NCI-H510A (cell line): ENCODE measurements at regions not wholly inside any gene's neighbourhood (a gene's known extent, or its start where the extent isn't known, plus 50 kb on each side); places are given as distances from the start of the nearest gene placed in this dataset.
"Not testable (repeated sequence)": the region's sequence is repeated elsewhere in the genome, so short reads cannot be mapped to it uniquely, and the experiment has no call there.

ENCODE experiments used
- DNase-seq: peaks from one replicate; lab custom pipeline; 2025; lab: John Stamatoyannopoulos, UW

- DNase-seq, result no peak
These were observed 724.2 kb upstream of the CDH8 start for GRCh38 chr16:62760398-62760797.

DNA sequence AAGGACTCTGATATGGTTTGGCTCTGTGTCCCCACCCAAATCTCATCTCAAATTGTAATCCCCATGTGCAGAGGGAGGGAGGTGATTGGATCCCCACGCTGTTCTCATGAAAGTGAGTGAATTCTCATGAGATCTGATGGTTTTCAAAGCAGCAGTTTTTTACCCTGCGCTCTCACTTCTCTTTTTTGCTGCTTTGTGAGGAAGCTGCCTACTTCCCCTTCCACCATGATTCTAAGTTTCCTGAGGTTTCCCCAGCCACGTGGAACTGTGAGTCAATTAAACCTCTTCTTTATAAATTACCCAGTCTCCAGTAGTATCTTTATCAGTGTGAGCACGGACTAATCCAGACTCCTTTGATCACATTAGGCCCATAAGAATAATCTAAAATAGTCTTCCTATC is 719.7 kb upstream of the CDH8 start:
- no peak for DNase-seq

DNA sequence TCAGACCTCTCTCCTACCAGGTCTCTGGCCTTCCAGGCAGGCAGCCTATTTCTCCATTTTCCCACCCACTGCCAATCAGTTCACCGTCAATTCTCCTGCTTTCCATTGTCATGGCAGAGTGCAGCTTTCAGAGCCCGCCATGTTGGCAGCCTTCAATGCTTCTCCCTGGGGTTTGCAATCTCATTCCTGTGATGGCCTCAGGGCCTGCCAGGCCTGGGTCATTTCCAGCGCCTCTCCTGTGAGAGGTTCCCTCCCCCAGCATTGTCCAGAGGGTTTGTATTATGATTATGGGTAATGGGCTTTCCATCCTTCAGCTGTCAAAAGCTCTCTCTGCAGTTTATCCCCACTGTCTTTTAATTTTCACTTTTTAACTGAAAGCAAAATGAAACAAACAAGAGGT is 716.6 kb upstream of the CDH8 start:
- no peak for DNase-seq

DNA sequence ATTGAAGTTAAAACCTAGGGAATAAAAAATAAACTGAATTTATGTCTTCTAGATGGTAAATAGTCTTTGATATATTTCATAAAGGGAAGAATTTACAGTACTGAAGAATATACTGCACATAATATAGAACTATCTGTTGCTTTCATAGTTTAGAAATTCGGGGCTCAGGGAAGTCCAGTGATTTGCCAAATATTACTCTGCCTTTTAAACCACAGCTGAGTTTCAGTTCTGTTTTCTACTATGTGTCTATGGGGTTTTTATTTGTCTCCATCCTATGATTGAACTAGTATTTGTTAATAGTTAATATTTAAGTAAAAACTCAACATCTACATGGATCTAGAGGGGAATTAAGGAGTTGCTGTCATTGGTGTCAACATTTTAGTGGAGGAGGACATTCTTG is 715.0 kb upstream of the CDH8 start:
- no peak for DNase-seq

DNA sequence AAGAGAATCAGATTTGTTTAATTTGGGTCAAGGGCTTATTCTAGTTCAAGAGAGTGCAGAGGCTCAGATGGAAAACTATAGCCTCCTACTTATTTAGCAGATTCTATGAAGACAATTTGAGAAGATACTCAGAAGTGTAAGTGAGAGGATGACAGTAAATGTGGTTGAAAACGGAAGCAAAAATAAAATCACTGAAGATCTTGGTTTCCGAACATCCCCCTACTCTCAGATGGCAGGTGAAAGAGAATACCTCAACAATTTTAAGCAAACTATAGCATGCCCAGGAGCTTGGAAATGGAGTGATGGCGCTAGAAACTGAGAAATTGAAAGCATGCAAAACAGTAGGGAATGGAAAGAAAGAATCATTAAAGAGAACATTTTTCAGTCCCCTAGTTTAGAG is 705.5 kb upstream of the CDH8 start:
- no peak for DNase-seq

DNA sequence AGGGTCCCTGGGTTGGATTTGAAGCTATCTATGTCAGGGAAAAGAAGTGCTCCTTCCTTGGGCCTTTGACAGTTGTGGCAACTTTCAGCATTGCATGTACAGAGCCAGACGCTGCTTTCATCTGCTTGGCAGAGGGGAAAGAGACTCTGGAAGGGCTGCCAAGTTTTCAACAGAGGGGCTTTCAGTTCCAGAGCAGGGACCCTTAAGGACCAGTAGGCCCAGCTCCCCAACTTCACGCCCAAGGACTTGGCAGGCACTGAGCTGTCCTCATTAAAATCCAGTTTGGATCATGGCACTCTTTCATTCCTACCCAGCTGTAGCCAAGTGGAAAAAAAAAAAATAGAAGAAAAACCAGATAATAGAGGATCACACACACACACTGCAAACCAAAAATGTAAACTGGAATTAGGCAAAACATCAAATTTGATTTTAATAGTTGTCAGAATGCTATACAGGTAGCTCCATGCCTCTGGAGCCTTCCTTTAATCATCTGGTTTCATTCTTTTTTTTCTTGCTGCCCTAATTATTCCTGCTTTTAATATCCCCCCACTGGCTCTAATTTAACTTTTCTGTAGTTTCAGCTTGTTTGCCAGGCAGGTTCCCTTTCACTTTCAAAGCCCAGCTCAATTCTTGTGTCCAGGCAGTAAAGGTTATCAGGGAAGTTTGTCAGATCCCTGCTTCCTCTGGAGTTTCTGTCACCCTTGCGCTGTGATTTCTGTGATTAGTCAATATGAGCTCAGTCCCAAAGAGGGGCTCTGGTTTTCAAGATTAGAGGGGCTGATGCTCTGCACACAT is 702.6 kb upstream of the CDH8 start:
- DNase-seq, result no peak

DNA sequence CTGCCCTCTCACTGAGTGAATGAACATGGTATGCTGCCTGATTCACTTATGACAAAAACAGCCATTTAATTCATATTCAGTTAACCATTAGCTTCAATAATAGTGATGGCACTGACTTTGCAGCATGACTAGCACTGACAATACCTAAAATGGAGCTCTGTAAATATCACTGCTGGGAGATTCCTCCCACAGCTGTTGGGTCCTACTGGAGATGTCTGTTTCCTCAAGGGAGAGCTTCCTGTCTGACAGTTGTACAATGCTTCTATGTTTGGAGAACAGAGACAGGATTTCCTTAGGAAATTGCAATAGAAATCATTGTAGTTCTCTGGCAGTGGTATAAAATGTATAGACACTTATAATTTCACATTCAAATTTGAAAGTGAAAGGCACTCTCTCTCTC is 695.9 kb upstream of the CDH8 start:
- no peak for DNase-seq

- DNase-seq, result not testable (repeated sequence)
These were observed 688.5 kb upstream of the CDH8 start for GRCh38 chr16:62724670-62725269.

- DNase-seq, result no peak
These were observed 684.4 kb upstream of the CDH8 start for GRCh38 chr16:62720651-62721050.

GRCh38 chr16:62717026-62717425 is 680.8 kb upstream of the CDH8 start:
- no peak for DNase-seq

- no peak for DNase-seq
These were observed 679.5 kb upstream of the CDH8 start for GRCh38 chr16:62715701-62716100.

- no peak for DNase-seq
These were observed 676.3 kb upstream of the CDH8 start for GRCh38 chr16:62712566-62712965.

DNA sequence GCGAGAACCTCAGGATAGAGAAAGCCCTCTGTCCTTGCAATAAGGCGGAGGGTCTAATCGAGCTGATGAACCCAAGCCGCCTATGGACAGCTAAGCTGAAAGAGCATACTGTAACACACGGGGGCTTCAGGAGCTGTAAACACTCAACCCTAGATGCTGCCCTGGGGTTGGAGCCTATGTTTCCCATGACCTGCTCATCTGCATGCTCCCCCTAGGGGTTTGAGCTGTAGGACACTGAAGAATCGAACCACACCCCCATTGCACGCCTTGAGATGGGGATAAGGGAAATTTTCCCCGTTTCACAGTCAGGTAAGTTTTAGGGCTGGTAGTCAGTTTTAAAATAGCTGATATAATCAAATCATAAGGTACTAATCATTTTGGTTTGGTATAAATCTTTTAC is 675.6 kb upstream of the CDH8 start:
- no peak for DNase-seq

DNA sequence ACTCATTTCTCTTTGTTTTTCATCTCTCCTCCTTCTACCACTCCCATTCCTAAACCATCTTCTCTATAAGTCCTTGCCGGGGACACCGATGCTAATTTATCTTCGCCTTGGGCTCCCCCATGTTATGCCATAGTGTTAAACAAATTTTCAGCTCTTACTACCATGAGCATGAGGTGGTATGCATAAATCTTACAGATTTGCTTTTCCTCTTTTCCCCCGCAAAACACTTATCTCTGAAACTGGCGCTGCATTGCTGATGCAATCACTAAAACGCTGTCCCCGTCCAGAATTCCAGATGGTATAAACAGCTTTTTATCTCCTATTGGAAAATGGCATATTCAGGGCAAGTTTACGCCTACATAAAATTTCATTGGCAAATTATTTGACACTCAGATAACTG is 673.6 kb upstream of the CDH8 start:
- no peak for DNase-seq

- DNase-seq, result no peak
These were observed 665.2 kb upstream of the CDH8 start for GRCh38 chr16:62701426-62701825.

- no peak for DNase-seq
These were observed 664.4 kb upstream of the CDH8 start for GRCh38 chr16:62700426-62701294.

DNA sequence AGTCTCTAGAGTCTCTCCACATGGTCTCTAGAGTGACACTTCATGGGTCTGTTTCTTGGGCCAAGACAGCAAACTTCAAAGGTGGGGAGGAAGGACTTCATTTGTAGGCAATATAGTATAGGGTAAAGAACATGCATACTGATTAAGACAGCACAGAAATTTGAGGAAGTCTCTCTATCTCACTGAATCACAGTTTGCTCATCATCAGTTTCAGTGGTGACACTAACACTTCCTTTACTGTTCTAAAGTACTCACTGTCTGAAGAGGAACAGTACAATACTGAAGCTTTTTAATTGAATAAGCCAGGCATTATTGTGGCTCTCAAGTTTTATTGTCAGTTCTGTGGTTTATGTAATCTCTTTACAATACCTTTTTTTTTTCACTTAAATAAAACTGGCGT is 656.4 kb upstream of the CDH8 start:
- DNase-seq, result no peak

DNA sequence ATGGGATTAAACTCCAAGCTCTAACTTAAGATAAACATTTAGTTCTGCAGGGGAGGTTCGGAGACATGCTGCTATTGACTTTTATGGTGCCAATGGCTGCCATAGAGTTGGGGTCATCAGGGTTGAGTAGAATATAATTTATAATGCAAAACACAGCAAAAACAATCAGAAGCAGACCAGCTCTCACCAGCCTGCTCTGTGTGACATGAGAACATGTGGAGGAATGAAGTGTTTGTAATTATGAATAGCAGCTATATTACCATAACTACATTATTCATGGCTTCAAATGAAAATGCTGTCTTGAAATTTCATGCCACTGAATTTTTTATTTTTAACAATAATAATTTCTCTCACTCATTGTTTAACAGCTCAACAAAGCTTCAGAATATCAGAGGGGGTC is 645.6 kb upstream of the CDH8 start:
- no peak for DNase-seq

- DNase-seq, result no peak
These were observed 642.6 kb upstream of the CDH8 start for GRCh38 chr16:62678796-62679195.

DNA sequence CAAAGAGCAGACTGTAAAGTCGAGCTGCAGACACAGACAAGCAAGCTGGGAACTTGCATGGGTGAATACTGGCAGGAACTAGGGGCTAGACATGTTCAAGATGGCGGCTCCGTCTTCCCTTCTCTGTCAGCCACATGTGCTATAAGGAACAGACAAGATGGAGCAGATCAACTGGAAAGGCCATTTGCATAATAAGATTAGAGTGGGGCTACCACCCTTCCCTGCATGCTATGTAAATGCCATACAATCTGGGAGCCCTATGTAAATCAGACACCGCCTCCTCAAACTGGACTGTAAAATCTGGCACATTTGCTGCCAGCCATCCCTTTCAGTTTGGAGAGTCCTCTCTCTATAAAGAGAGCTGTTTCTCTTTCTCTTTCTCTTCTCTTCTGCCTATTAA is 640.1 kb upstream of the CDH8 start:
- DNase-seq, result no peak

GRCh38 chr16:62665269-62665668 is 629.0 kb upstream of the CDH8 start:
- no peak for DNase-seq

- no peak for DNase-seq
These were observed 628.3 kb upstream of the CDH8 start for GRCh38 chr16:62664566-62664965.

- no peak for DNase-seq
These were observed 625.2 kb upstream of the CDH8 start for GRCh38 chr16:62661435-62661834.
